CD4-positive, alpha-beta T cell (primary cell): ENCODE measurements at regions not wholly inside any gene's neighbourhood (a gene's known extent, or its start where the extent isn't known, plus 50 kb on each side); places are given as distances from the start of the nearest gene placed in this dataset.
"Not testable (repeated sequence)": the region's sequence is repeated elsewhere in the genome, so short reads cannot be mapped to it uniquely, and the experiment has no call there.

Experiments used
- ATAC-seq: fragments of 200-7000 bp; cut with Tn5 transposase; one replicate; pipeline ENCODE4 v1.10.0; 2022; ENCODE audit warnings: mild to moderate bottlenecking; ENCODE audit not compliant: poor library complexity
- CTCF ChIA-PET: fragments of 350-600 bp; sonication (Branson Sonifier 250); formaldehyde crosslinking; loops from one replicate; lab custom pipeline; 2021; ENCODE audit warnings: antibody characterized with exemption, inconsistent platforms; lab: Charles Lee
- POLR2A ChIA-PET: fragments of 350-600 bp; sonication (Branson Sonifier 250); formaldehyde crosslinking; loops from one replicate; lab custom pipeline; 2021; ENCODE audit warnings: antibody characterized with exemption, inconsistent platforms; lab: Charles Lee
- DNase-seq, 14 experiments: peaks; one replicate each; pipeline ENCODE4 v3.0.0-alpha.2; 2013 to 2020; ENCODE audit warnings: mixed read lengths in 2 of 14
- H3K27ac ChIP-seq, 2 donors: one replicate each; pipeline versions ENCODE4 v1.5.1 to v1.7.0; 2013; ENCODE audit warnings: low read length in 2 of 2, low read depth in 1 of 2, mild to moderate bottlenecking in 1 of 2
- H3K27me3 ChIP-seq, 2 experiments: 1 replicate in 1 of 2; 2 replicates in 1 of 2; pipeline versions ENCODE4 v1.6.1 to v1.7.0; 2013; ENCODE audit warnings: low read length in 2 of 2, control low read depth in 1 of 2, mild to moderate bottlenecking in 1 of 2, moderate library complexity in 1 of 2; ENCODE audit not compliant: insufficient read depth in 2 of 2, control insufficient read depth in 1 of 2
- H3K36me3 ChIP-seq: one replicate; pipeline ENCODE4 v1.6.1; 2013; ENCODE audit warnings: low read length, control low read depth; ENCODE audit not compliant: insufficient read depth
- H3K4me1 ChIP-seq: one replicate; pipeline ENCODE4 v1.6.1; 2013; ENCODE audit warnings: low read length, control low read depth; ENCODE audit not compliant: insufficient read depth
- H3K4me3 ChIP-seq: one replicate; pipeline ENCODE4 v1.5.1; 2013; ENCODE audit warnings: mild to moderate bottlenecking, low read length, moderate library complexity
- H3K9me3 ChIP-seq, 2 experiments: 1 replicate in 1 of 2; 2 replicates in 1 of 2; pipeline versions ENCODE4 v1.6.1 to v1.7.0; 2013; ENCODE audit warnings: low read length in 2 of 2, mild to moderate bottlenecking in 2 of 2, control low read depth in 1 of 2, moderate library complexity in 1 of 2; ENCODE audit not compliant: control insufficient read depth in 1 of 2, insufficient read depth in 1 of 2
- H3K27ac Mint-ChIP-seq: one replicate; pipeline ENCODE4 v1.8.0; 2020; ENCODE audit warnings: mixed read lengths
- H3K27me3 Mint-ChIP-seq: one replicate; pipeline ENCODE4 v1.8.0; 2021; ENCODE audit warnings: mixed read lengths
- H3K36me3 Mint-ChIP-seq: one replicate; pipeline ENCODE4 v1.8.0; 2021; ENCODE audit warnings: low read depth, mixed read lengths
- H3K4me1 Mint-ChIP-seq: one replicate; pipeline ENCODE4 v1.8.0; 2021; ENCODE audit warnings: low read depth, mixed read lengths
- H3K4me3 Mint-ChIP-seq: one replicate; pipeline ENCODE4 v1.8.0; 2020; ENCODE audit warnings: mild to moderate bottlenecking, mixed read lengths
- H3K9me3 Mint-ChIP-seq: one replicate; pipeline ENCODE4 v1.8.0; 2020; ENCODE audit warnings: mixed read lengths
- intact Hi-C, 2 experiments: fragments of 100-400 bp; cut with DNase I in 1 of 2; cut with micrococcal nuclease in 1 of 2; formaldehyde crosslinking; loops; one replicate each; pipeline versions ENCODE4 v1.15.1 to v1.9.0; 2023 to 2025; cut with DNase I, micrococcal nuclease
- TF ChIP-seq, protein P1 (sequence below): fragments of 200-600 bp; IDR thresholded peaks from one replicate; pipeline ENCODE4 v1.8.0; 2022; ENCODE audit warnings: antibody characterized with exemption, mild to moderate bottlenecking

DNA sequence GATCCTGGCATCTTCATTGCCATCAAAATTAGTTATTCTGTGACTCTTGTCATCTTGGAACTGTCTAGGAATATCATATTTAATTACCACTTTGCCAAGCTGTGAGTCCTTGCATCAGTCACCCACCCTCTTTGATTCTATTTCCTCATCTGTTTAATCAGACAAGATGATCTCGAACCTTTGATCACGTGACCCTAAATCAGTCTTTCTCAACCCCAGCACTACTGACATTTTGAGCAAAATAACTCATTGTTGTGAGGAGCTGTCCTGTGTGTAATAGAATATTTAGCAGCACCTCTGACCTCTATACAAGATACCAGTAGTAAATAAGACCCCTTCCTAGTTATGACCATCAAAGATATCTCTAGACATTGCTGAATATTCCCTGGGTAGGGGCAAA is 343.4 kb upstream of the ARPP21 start:
- no peak overlapping the region for H3K27ac Mint-ChIP-seq
- no peaks in the 10 kb centered on the region for H3K27me3 ChIP-seq
- no peak overlapping the region for H3K4me3 Mint-ChIP-seq
- H3K9me3 ChIP-seq, result no peaks in the 10 kb centered on the region
- intact Hi-C loops, result no loop called here
- H3K9me3 Mint-ChIP-seq, result peaks cover 4% of the 10 kb centered on the region
- TF ChIP-seq, protein P1, sequence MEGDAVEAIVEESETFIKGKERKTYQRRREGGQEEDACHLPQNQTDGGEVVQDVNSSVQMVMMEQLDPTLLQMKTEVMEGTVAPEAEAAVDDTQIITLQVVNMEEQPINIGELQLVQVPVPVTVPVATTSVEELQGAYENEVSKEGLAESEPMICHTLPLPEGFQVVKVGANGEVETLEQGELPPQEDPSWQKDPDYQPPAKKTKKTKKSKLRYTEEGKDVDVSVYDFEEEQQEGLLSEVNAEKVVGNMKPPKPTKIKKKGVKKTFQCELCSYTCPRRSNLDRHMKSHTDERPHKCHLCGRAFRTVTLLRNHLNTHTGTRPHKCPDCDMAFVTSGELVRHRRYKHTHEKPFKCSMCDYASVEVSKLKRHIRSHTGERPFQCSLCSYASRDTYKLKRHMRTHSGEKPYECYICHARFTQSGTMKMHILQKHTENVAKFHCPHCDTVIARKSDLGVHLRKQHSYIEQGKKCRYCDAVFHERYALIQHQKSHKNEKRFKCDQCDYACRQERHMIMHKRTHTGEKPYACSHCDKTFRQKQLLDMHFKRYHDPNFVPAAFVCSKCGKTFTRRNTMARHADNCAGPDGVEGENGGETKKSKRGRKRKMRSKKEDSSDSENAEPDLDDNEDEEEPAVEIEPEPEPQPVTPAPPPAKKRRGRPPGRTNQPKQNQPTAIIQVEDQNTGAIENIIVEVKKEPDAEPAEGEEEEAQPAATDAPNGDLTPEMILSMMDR, result no peak
- H3K27me3 Mint-ChIP-seq, result peaks cover 7% of the 10 kb centered on the region
- ATAC-seq, result no peak
- H3K36me3 ChIP-seq, result no peaks in the 10 kb centered on the region
- no peaks in the 10 kb centered on the region for H3K36me3 Mint-ChIP-seq
- ChIA-PET CTCF (no interaction called here), POLR2A (no interaction called here)
- H3K27ac ChIP-seq, result no peak overlapping the region
- no peaks in the 10 kb centered on the region for H3K4me1 ChIP-seq
- no peak overlapping the region for H3K4me3 ChIP-seq
- no peak for DNase-seq
- H3K4me1 Mint-ChIP-seq, result peaks cover 12% of the 10 kb centered on the region

DNA sequence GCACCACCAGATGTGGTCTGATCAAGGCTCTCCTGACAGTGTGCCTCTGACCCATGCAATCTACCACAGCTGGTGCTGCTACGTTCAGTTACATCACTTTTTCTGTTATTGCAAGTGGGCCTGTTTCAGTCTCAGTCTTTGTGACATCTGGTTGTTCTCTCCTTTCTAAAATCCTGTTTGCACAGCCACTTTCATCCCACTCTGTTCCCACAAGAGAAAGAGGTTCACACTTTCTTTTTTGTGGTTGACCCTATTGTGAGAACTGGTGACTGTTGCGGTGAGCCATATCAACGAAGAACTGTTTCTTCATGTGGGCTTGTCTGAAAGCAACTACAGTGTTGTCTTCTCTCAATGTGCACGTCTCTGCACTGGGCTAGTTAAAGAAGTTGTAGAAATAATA is 342.8 kb upstream of the ARPP21 start:
- Mint-ChIP-seq H3K4me1 (peaks cover 12% of the 10 kb centered on the region), H3K27me3 (peaks cover 10% of the 10 kb centered on the region), H3K9me3 (peaks cover 4% of the 10 kb centered on the region), H3K36me3 (no peaks in the 10 kb centered on the region), H3K27ac (no peak overlapping the region), H3K4me3 (no peak overlapping the region)
- intact Hi-C loops, result no loop called here
- no peaks in the 10 kb centered on the region for H3K9me3 ChIP-seq
- no peaks in the 10 kb centered on the region for H3K27me3 ChIP-seq
- peak; percentile 34 for ATAC-seq
- H3K36me3 ChIP-seq, result no peaks in the 10 kb centered on the region
- no peak overlapping the region for H3K4me3 ChIP-seq
- ChIA-PET POLR2A (no interaction called here), CTCF (no interaction called here)
- H3K27ac ChIP-seq, result no peak overlapping the region
- DNase-seq, result peak in 2 of 14 experiments; percentile 4 to 10
- TF ChIP-seq, protein P1, result no peak
- no peaks in the 10 kb centered on the region for H3K4me1 ChIP-seq

DNA sequence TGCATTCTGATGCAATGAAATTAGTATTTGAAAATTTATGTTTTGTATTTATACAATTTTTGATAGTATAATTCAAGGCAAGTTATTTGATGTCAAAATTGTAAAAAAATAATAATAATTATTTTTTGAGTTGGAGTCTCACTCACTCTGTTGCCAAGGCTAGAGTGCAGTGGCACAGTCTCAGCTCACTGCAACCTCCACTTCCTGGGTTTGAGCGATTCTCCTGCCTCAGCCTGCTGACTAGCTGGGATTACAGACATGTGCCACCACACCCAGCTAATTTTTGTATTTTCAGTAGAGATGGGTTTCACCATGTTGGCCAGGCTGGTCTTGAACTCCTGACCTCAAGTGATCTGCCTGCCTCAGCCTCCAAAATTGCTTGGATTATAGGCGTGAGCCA is 342.4 kb upstream of the ARPP21 start:
- H3K36me3 ChIP-seq, H3K4me1 ChIP-seq, H3K4me3 ChIP-seq, H3K27ac ChIP-seq, CTCF ChIA-PET, H3K27ac Mint-ChIP-seq, H3K9me3 Mint-ChIP-seq, H3K27me3 ChIP-seq, intact Hi-C loops, POLR2A ChIA-PET, DNase-seq, H3K36me3 Mint-ChIP-seq, H3K9me3 ChIP-seq, ATAC-seq, H3K4me3 Mint-ChIP-seq: not testable (repeated sequence)
- Mint-ChIP-seq H3K27me3 (peaks cover 14% of the 10 kb centered on the region), H3K4me1 (peaks cover 12% of the 10 kb centered on the region)

DNA sequence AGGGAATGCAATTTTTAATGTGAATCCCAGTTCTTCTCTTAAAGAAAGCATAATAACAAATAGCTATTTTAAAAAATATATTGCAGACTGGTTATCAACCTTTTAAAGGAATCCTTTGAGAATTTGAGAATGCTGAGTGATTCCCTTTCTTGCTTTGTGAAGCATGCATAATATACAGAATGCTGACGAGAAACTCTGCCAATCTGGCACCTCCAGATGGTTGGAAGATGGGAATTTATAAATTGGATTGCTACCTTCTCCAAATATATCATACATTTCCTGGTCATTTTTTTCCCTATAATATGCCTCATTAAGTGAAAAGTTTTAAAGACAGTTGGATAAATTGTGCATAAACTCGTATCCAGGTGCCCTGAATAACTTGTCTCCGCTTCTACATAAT is 333.9 kb upstream of the ARPP21 start:
- intact Hi-C loops, result no loop called here
- CTCF ChIA-PET, result no interaction called here

More for the DNA sequence above, 333.9 kb upstream of the ARPP21 start:
- Histone ChIP-seq H3K9me3 (no peaks in the 10 kb centered on the region), H3K4me3 (no peak overlapping the region), H3K27me3 (no peaks in the 10 kb centered on the region), H3K4me1 (no peaks in the 10 kb centered on the region), H3K36me3 (no peaks in the 10 kb centered on the region), H3K27ac (no peak overlapping the region)
- H3K4me1 Mint-ChIP-seq, result no peaks in the 10 kb centered on the region
- H3K4me3 Mint-ChIP-seq, result no peak overlapping the region
- ATAC-seq, result no peak
- H3K9me3 Mint-ChIP-seq, result peaks cover 5% of the 10 kb centered on the region
- H3K36me3 Mint-ChIP-seq, result no peaks in the 10 kb centered on the region
- TF ChIP-seq, protein P1, result no peak
- H3K27me3 Mint-ChIP-seq, result peaks cover 25% of the 10 kb centered on the region
- no peak overlapping the region for H3K27ac Mint-ChIP-seq
- POLR2A ChIA-PET, result no interaction called here
- DNase-seq, result no peak
